NCI-H1092 (cell line): ENCODE measurements at regions not wholly inside any gene's neighbourhood (a gene's known extent, or its start where the extent isn't known, plus 50 kb on each side); places are given as distances from the start of the nearest gene placed in this dataset.

Source experiments
- DNase-seq: peaks from one replicate; lab custom pipeline; 2025; lab: John Stamatoyannopoulos, UW

GRCh38 chrX:68894513-68895340 lies 65.9 kb downstream of the EFNB1 start:
- peak; percentile 37 for DNase-seq

DNA sequence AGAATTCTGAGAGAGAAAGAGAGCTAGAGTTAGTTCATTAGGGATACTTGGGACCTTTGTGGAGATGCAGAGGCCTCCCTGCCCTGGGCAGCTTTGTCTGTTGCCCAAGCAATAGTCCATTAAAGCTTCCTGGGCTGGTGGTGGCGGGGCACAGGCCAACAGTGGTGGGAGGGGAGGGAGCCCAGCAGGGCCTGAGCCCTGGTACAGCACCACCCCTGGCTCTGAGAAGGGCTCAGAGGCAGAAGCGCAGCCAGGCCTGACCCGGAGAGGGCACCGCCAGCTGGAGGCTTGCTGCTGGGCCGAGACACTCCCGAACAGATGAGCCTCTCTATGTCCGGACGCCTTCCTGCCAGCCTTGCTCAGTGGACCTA lies 65.3 kb downstream of the EFNB1 start:
- no peak for DNase-seq

DNA sequence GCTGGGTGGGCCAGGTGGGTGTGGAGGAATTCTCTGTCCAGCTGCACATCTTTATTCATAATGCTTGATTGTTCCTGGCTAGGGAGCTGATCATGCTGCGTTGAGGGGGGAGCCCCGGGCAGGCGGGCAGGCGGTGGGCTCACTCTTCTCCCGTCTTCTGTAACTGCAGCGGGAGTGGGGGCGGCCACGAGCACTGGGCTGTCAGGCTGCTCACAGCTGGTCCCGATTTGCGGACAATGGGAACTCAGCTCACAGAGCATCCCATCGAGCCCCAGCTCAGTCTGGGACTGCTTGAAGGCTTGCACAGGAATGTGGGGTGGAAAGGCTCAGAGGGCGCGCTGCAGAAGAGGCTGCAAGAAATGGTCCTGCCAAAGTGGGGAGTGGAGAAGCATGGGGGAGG lies 63.8 kb downstream of the EFNB1 start:
- no peak for DNase-seq

DNA sequence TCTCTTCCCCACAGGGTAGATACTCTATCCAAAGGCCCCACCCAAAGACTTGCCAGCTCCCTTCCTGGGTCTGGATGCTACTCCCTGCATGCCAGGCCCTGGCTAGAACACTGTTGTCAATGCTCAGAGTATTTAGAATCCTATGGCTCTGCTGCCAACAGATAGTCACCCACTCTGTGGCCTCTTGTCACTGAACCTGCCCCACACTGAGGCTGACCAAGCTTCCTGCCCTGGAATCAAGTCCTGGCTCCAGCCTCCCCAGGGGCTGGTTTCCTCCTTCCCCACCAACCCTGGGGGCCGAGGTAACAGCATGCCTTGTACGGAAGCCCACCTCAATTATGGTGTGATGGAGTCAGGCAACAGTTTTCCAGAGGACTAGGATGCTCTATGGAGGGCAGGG lies 63.3 kb downstream of the EFNB1 start:
- DNase-seq = no peak
